ENCODE measurements at regions not wholly inside any gene's neighbourhood (a gene's known extent, or its start where the extent isn't known, plus 50 kb on each side); places are given as distances from the start of the nearest gene placed in this dataset.

DNA sequence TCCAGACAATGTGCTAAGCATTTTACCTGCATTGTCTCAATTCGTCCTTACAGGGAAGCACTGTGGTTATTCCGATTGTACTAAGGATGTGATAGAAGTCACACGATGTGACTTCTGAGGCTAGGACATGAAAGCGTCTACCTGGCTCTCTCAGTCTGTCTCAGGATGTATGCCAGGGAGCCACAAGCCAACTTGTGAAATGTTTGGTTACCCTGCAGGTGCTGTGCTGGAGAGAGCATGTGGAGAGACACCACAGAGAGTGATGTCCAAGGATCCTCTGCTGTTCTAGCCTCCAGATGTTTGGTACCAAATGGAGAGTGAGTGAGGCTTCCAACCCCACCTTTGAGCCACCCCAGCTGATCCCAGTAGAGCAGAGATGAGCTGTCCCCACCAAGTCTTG lies 120.1 kb upstream of the IL12B start:
- no peaks in the 10 kb centered on the region for H3K4me1 ChIP-seq (ENCODE audit: insufficient read depth, poor library complexity, severe bottlenecking)
- no peaks in the 10 kb centered on the region for H3K27me3 ChIP-seq (ENCODE audit: insufficient read depth, poor library complexity, severe bottlenecking)
- TF ChIP-seq, protein P1, sequence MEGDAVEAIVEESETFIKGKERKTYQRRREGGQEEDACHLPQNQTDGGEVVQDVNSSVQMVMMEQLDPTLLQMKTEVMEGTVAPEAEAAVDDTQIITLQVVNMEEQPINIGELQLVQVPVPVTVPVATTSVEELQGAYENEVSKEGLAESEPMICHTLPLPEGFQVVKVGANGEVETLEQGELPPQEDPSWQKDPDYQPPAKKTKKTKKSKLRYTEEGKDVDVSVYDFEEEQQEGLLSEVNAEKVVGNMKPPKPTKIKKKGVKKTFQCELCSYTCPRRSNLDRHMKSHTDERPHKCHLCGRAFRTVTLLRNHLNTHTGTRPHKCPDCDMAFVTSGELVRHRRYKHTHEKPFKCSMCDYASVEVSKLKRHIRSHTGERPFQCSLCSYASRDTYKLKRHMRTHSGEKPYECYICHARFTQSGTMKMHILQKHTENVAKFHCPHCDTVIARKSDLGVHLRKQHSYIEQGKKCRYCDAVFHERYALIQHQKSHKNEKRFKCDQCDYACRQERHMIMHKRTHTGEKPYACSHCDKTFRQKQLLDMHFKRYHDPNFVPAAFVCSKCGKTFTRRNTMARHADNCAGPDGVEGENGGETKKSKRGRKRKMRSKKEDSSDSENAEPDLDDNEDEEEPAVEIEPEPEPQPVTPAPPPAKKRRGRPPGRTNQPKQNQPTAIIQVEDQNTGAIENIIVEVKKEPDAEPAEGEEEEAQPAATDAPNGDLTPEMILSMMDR (IDR thresholded peaks at IDR 0.05; ENCODE audit: poor library complexity, severe bottlenecking), result no peak
- H3K36me3 ChIP-seq (ENCODE audit: low read depth), result no peaks in the 10 kb centered on the region
- no peak overlapping the region for H3K4me3 ChIP-seq (ENCODE audit: severe bottlenecking)
- no peaks in the 10 kb centered on the region for H3K9me3 ChIP-seq (ENCODE audit: severe bottlenecking)
- no peak overlapping the region for H3K27ac ChIP-seq (ENCODE audit: poor library complexity, severe bottlenecking)
- ATAC-seq (ENCODE audit: low read depth), result no peak
- no peak for DNase-seq (ENCODE audit: low spot score)

DNA sequence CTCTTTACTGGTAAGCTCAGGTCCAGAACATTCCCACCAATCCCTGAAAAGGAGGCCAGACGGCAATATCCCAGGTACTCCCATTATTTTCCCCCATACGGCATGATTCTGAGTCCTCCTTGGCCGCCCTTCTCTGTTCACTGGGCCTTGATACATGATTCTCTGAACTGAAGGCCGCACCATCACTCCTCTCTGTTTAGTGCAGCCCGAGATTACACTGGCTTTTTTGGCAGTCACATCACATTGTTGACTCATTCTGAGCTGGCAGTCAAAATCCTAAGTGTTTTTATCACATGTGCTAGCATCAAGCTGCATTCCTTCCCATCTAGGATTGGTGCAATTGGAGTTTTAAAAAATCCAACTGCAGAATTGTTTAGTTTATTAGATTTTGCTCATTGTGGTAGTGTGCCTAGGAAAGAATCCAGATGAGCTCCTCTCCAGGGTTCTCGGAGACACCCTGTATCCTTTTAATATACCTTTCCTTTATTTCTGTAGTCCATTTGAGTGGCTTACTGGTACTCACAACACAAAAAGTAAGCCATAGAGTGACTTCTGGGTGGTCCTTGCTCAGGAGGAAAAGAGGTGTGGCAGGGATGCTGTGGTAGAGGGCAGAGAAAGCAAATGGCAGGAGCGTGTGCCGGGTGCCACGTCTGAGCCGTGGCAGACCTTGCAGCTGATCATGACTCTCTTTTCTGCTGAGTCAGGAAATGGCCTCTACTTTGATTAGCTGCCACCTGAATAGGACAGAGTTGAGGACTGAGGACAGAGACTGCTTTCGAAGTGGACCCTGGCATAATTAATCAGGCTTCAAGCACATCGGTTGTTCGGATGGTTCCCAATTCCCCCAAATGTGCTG lies 121.1 kb upstream of the IL12B start:
- Histone ChIP-seq H3K4me1 (ENCODE audit: insufficient read depth, poor library complexity, severe bottlenecking) (no peaks in the 10 kb centered on the region), H3K36me3 (ENCODE audit: low read depth) (no peaks in the 10 kb centered on the region), H3K4me3 (ENCODE audit: severe bottlenecking) (no peak overlapping the region), H3K27ac (ENCODE audit: poor library complexity, severe bottlenecking) (no peak overlapping the region), H3K9me3 (ENCODE audit: severe bottlenecking) (no peaks in the 10 kb centered on the region), H3K27me3 (ENCODE audit: insufficient read depth, poor library complexity, severe bottlenecking) (no peaks in the 10 kb centered on the region)
- DNase-seq (ENCODE audit: low spot score) (no peak), ATAC-seq (ENCODE audit: low read depth) (peak; percentile 92)
- TF ChIP-seq, protein P1 (IDR thresholded peaks at IDR 0.05; ENCODE audit: poor library complexity, severe bottlenecking), result no peak

DNA sequence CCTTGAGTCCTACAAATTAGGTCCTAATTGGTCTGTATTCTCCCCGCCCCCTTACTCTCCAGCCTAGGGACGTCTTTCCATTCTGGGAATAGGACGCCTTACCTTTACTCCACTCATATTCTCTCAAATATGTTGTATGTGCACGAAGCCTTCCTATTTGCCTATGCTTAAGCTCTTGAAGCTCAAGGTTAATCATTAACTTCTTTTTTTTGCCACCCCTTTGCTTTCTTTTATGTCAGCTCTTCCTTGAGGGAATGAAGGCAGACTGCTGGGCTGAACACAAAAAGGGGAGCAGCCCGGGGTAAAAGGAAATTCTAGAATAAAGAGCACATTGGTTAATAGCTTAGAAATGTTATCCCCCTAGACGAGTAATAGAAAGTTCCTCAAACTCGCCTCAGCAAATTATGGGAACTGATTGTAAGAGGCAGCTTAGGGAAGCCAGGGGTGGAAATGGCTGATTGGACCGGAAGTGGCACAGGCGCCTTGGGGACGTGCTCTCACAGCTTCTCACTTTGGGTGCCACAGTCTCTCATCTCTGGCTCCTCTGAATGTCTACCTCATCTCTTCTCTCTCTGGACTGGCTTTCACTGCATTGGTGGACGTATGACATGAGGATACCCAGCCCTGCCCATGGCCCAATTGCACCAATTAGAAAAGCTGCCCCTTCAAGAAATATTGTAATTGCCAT lies 122.3 kb upstream of the IL12B start:
- no peak for ATAC-seq (ENCODE audit: low read depth)
- Histone ChIP-seq H3K4me1 (ENCODE audit: insufficient read depth, poor library complexity, severe bottlenecking) (no peaks in the 10 kb centered on the region), H3K36me3 (ENCODE audit: low read depth) (no peaks in the 10 kb centered on the region), H3K4me3 (ENCODE audit: severe bottlenecking) (no peak overlapping the region), H3K27ac (ENCODE audit: poor library complexity, severe bottlenecking) (no peak overlapping the region), H3K9me3 (ENCODE audit: severe bottlenecking) (no peaks in the 10 kb centered on the region), H3K27me3 (ENCODE audit: insufficient read depth, poor library complexity, severe bottlenecking) (no peaks in the 10 kb centered on the region)
- TF ChIP-seq, protein P1 (IDR thresholded peaks at IDR 0.05; ENCODE audit: poor library complexity, severe bottlenecking), result no peak
- DNase-seq (ENCODE audit: low spot score), result no peak

- DNase-seq (ENCODE audit: low spot score) (no peak), ATAC-seq (ENCODE audit: low read depth) (no peak)
- Histone ChIP-seq H3K4me3 (ENCODE audit: severe bottlenecking) (no peak overlapping the region), H3K9me3 (ENCODE audit: severe bottlenecking) (no peaks in the 10 kb centered on the region), H3K27me3 (ENCODE audit: insufficient read depth, poor library complexity, severe bottlenecking) (no peaks in the 10 kb centered on the region), H3K27ac (ENCODE audit: poor library complexity, severe bottlenecking) (no peak overlapping the region), H3K36me3 (ENCODE audit: low read depth) (no peaks in the 10 kb centered on the region), H3K4me1 (ENCODE audit: insufficient read depth, poor library complexity, severe bottlenecking) (no peaks in the 10 kb centered on the region)
- TF ChIP-seq, protein P1 (IDR thresholded peaks at IDR 0.05; ENCODE audit: poor library complexity, severe bottlenecking), result no peak
Measured at GRCh38 chr5:159453209-159453608, 122.9 kb upstream of the IL12B start.
